G401.6 (cell line): ENCODE measurements at regions not wholly inside any gene's neighbourhood (a gene's known extent, or its start where the extent isn't known, plus 50 kb on each side); places are given as distances from the start of the nearest gene placed in this dataset.

Experiments
- FAIRE-seq: peaks from 2 replicates; lab custom pipeline; 2012; peaks lifted over from hg19 to GRCh38; lab: Jason Lieb, UNC

- FAIRE-seq, result no peak
Observed at GRCh38 chr16:87163637-87164036, 153.6 kb downstream of the C16orf95 start.

- no peak for FAIRE-seq
Observed at GRCh38 chr16:87165151-87165550, 152.0 kb downstream of the C16orf95 start.

GRCh38 chr16:87165885-87166284 is 151.3 kb downstream of the C16orf95 start:
- no peak for FAIRE-seq

GRCh38 chr16:87166321-87166720 is 150.9 kb downstream of the C16orf95 start:
- no peak for FAIRE-seq

- no peak for FAIRE-seq
Observed at GRCh38 chr16:87166934-87167333, 150.3 kb downstream of the C16orf95 start.

- no peak for FAIRE-seq
Observed at GRCh38 chr16:87169509-87169995, 147.6 kb downstream of the C16orf95 start.

GRCh38 chr16:87170310-87170709 is 146.9 kb downstream of the C16orf95 start:
- no peak for FAIRE-seq

- no peak for FAIRE-seq
Observed at GRCh38 chr16:87171723-87172122, 145.5 kb downstream of the C16orf95 start.

- no peak for FAIRE-seq
Observed at GRCh38 chr16:87172632-87173031, 144.6 kb downstream of the C16orf95 start.

GRCh38 chr16:87173294-87173893 is 143.8 kb downstream of the C16orf95 start:
- FAIRE-seq, result no peak

GRCh38 chr16:87174061-87174460 is 143.1 kb downstream of the C16orf95 start:
- FAIRE-seq, result no peak

GRCh38 chr16:87176735-87177134 is 140.5 kb downstream of the C16orf95 start:
- FAIRE-seq, result no peak

- FAIRE-seq, result no peak
Observed at GRCh38 chr16:87177673-87178072, 139.5 kb downstream of the C16orf95 start.

- FAIRE-seq, result no peak
Observed at GRCh38 chr16:87178177-87178863, 138.9 kb downstream of the C16orf95 start.

GRCh38 chr16:87178977-87179376 is 138.2 kb downstream of the C16orf95 start:
- FAIRE-seq, result no peak

- no peak for FAIRE-seq
Observed at GRCh38 chr16:87180069-87180468, 137.1 kb downstream of the C16orf95 start.

- no peak for FAIRE-seq
Observed at GRCh38 chr16:87182759-87183158, 134.4 kb downstream of the C16orf95 start.

- no peak for FAIRE-seq
Observed at GRCh38 chr16:87183647-87184046, 133.5 kb downstream of the C16orf95 start.

- no peak for FAIRE-seq
Observed at GRCh38 chr16:87185308-87185707, 131.9 kb downstream of the C16orf95 start.

GRCh38 chr16:87185983-87186382 is 131.2 kb downstream of the C16orf95 start:
- FAIRE-seq, result no peak

GRCh38 chr16:87186446-87186845 is 130.7 kb downstream of the C16orf95 start:
- FAIRE-seq, result no peak

- no peak for FAIRE-seq
Observed at GRCh38 chr16:87186876-87187533, 130.2 kb downstream of the C16orf95 start.

- FAIRE-seq, result no peak
Observed at GRCh38 chr16:87188104-87188503, 129.1 kb downstream of the C16orf95 start.
